Adrenal gland (tissue), 5 donors: ENCODE measurements at regions not wholly inside any gene's neighbourhood (a gene's known extent, or its start where the extent isn't known, plus 50 kb on each side); places are given as distances from the start of the nearest gene placed in this dataset.

Experiments used
- CTCF ChIP-seq, 6 experiments: fragments of 450-650 bp in 4 of 6; fragments of 200-600 bp in 2 of 6; sonication (generic) in 1 of 6; IDR thresholded peaks; 1 replicate in 5 of 6; 2 replicates in 1 of 6; pipeline versions ENCODE4 v1.5.1 to v1.8.0; 2016 to 2021; ENCODE audit warnings: antibody characterized with exemption in 6 of 6, mild to moderate bottlenecking in 2 of 6, moderate library complexity in 1 of 6
- POLR2A ChIP-seq, 2 donors: fragments of 450-650 bp; IDR thresholded peaks; one replicate each; pipeline ENCODE4 v1.6.1; 2017; ENCODE audit warnings: antibody characterized with exemption in 2 of 2, mild to moderate bottlenecking in 2 of 2, moderate library complexity in 1 of 2
- donor health status: DM: no; HTN: no; CAD: no.

GRCh38 chr4:152094970-152095700, 334.3 kb upstream of the GATB start:
- TF ChIP-seq CTCF (IDR thresholded peaks at IDR 0.05): no peak
- TF ChIP-seq POLR2A (IDR thresholded peaks at IDR 0.05): no peak
